ENCODE measurements at regions not wholly inside any gene's neighbourhood (a gene's known extent, or its start where the extent isn't known, plus 50 kb on each side); places are given as distances from the start of the nearest gene placed in this dataset.

GRCh38 chr5:15132816-15133405 lies 261.3 kb upstream of the ANKH start:
- Histone ChIP-seq H3K4me1 (ENCODE audit: control insufficient read depth in 1 of 2, insufficient read depth in 2 of 2, low read depth in 1 of 2, low read length in 1 of 2) (no peaks in the 10 kb centered on the region), H3K36me3 (replicated peaks in 1 of 2; ENCODE audit: control insufficient read depth in 1 of 2, insufficient read depth in 2 of 2, low read length in 1 of 2) (no peaks in the 10 kb centered on the region), H3K9me3 (no peaks in the 10 kb centered on the region), H3K9ac (no peak overlapping the region), H3K4me2 (no peak overlapping the region), H3K27me3 (ENCODE audit: insufficient read depth) (no peaks in the 10 kb centered on the region), H4K20me1 (ENCODE audit: insufficient read depth) (no peaks in the 10 kb centered on the region), H3K4me3 (ENCODE audit: low read depth in 2 of 2, low read length in 1 of 2) (no peak overlapping the region), H3K79me2 (ENCODE audit: insufficient read depth) (no peaks in the 10 kb centered on the region), H3K27ac (ENCODE audit: low read depth in 2 of 2, low read length in 1 of 2) (no peak overlapping the region), H3F3A (replicated peaks; ENCODE audit: insufficient read depth) (no peaks in the 10 kb centered on the region), H3K9me2 (no peaks in the 10 kb centered on the region), H2AFZ (ENCODE audit: low read depth) (no peak overlapping the region)
- WGBS (ENCODE audit: low lambda C conversion rate): 60% methylated on average over 2 of the region's 5 CpGs
- TF ChIP-seq FOSL2 (IDR thresholded peaks at IDR 0.05; ENCODE audit: borderline replicate concordance, low read depth): no peak
- TF ChIP-seq EP300 (IDR thresholded peaks at IDR 0.05; ENCODE audit: borderline replicate concordance in 1 of 2, low read depth in 1 of 2, low read length in 1 of 2): no peak
- TF ChIP-seq TCF12 (IDR thresholded peaks at IDR 0.05): no peak
- no peak for TF ChIP-seq POLR2AphosphoS5 (IDR thresholded peaks at IDR 0.05; ENCODE audit: low read depth, low read length)
- no peak for TF ChIP-seq EZH2phosphoT487 (IDR thresholded peaks at IDR 0.05; ENCODE audit: borderline replicate concordance, low read depth)
- TF ChIP-seq TAF1 (IDR thresholded peaks at IDR 0.05; ENCODE audit: borderline replicate concordance, low read depth, low read length): no peak
- TF ChIP-seq RXRA (IDR thresholded peaks at IDR 0.05; ENCODE audit: borderline replicate concordance, low read depth): no peak
- TF ChIP-seq FOXM1 (IDR thresholded peaks at IDR 0.05; ENCODE audit: low read depth): no peak
- no peak for TF ChIP-seq PBX3 (IDR thresholded peaks at IDR 0.05)
- TF ChIP-seq, protein P1, sequence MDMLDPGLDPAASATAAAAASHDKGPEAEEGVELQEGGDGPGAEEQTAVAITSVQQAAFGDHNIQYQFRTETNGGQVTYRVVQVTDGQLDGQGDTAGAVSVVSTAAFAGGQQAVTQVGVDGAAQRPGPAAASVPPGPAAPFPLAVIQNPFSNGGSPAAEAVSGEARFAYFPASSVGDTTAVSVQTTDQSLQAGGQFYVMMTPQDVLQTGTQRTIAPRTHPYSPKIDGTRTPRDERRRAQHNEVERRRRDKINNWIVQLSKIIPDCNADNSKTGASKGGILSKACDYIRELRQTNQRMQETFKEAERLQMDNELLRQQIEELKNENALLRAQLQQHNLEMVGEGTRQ (IDR thresholded peaks at IDR 0.05; ENCODE audit: borderline replicate concordance, low read depth, low read length): no peak
- TF ChIP-seq SMC3 (IDR thresholded peaks at IDR 0.05; ENCODE audit: low read depth, low read length): no peak
- TF ChIP-seq RCOR1 (IDR thresholded peaks at IDR 0.05; ENCODE audit: low read length): no peak
- no peak for TF ChIP-seq YY1 (IDR thresholded peaks at IDR 0.05; ENCODE audit: low read depth)
- TF ChIP-seq FOXJ3 (CRISPR knock-in tag; IDR thresholded peaks at IDR 0.05): no peak
- no peak for TF ChIP-seq IRF3 (IDR thresholded peaks at IDR 0.05; ENCODE audit: low read depth, low read length)
- no peak for TF ChIP-seq GABPA (IDR thresholded peaks at IDR 0.05; ENCODE audit: low read depth)
- ChIA-PET POLR2A (no interaction called here), CTCF (interaction anchor here (0.6 to 1.5 kb wide), 4 partner anchors 15 to 353 kb away, joined by 3 to 5 read pairs (median 4); no protein-coding TSS in a partner anchor)
- no peak for DNase-seq

Data from SK-N-SH (cell line).